ENCODE measurements at regions not wholly inside any gene's neighbourhood (a gene's known extent, or its start where the extent isn't known, plus 50 kb on each side); places are given as distances from the start of the nearest gene placed in this dataset.

- no peak overlapping the region for H3K4me3 ChIP-seq (ENCODE audit: low read depth, low read length)
- DNase-seq (ENCODE audit: low read depth): no peak
- no peak for TF ChIP-seq CTCF (IDR thresholded peaks at IDR 0.05; ENCODE audit: control insufficient read depth, extremely low read depth, insufficient read depth)
Observed at GRCh38 chr1:244173240-244173639, 122.2 kb downstream of the ZBTB18 start.

- no peak for TF ChIP-seq CTCF (IDR thresholded peaks at IDR 0.05; ENCODE audit: control insufficient read depth, extremely low read depth, insufficient read depth)
- no peak overlapping the region for H3K4me3 ChIP-seq (ENCODE audit: low read depth, low read length)
- DNase-seq (ENCODE audit: low read depth): no peak
Observed at GRCh38 chr1:244173769-244174168, 122.7 kb downstream of the ZBTB18 start.

GRCh38 chr1:244174922-244175521 is 123.9 kb downstream of the ZBTB18 start:
- TF ChIP-seq CTCF (IDR thresholded peaks at IDR 0.05; ENCODE audit: control insufficient read depth, extremely low read depth, insufficient read depth): no peak
- DNase-seq (ENCODE audit: low read depth): no peak
- H3K4me3 ChIP-seq (ENCODE audit: low read depth, low read length): no peak overlapping the region

GRCh38 chr1:244176201-244176600 is 125.1 kb downstream of the ZBTB18 start:
- H3K4me3 ChIP-seq (ENCODE audit: low read depth, low read length): no peak overlapping the region
- DNase-seq (ENCODE audit: low read depth): no peak
- TF ChIP-seq CTCF (IDR thresholded peaks at IDR 0.05; ENCODE audit: control insufficient read depth, extremely low read depth, insufficient read depth): no peak

GRCh38 chr1:244180256-244180655 is 129.2 kb downstream of the ZBTB18 start:
- DNase-seq (ENCODE audit: low read depth): no peak
- no peak for TF ChIP-seq CTCF (IDR thresholded peaks at IDR 0.05; ENCODE audit: control insufficient read depth, extremely low read depth, insufficient read depth)

GRCh38 chr1:244181867-244182266 is 130.8 kb downstream of the ZBTB18 start:
- TF ChIP-seq CTCF (IDR thresholded peaks at IDR 0.05; ENCODE audit: control insufficient read depth, extremely low read depth, insufficient read depth): no peak
- no peak for DNase-seq (ENCODE audit: low read depth)
- H3K4me3 ChIP-seq (ENCODE audit: low read depth, low read length): no peak overlapping the region

More at GRCh38 chr1:244180256-244180655, 129.2 kb downstream of the ZBTB18 start:
- H3K4me3 ChIP-seq (ENCODE audit: low read depth, low read length): no peak overlapping the region

- no peak for TF ChIP-seq CTCF (IDR thresholded peaks at IDR 0.05; ENCODE audit: control insufficient read depth, extremely low read depth, insufficient read depth)
- H3K4me3 ChIP-seq (ENCODE audit: low read depth, low read length): no peak overlapping the region
- DNase-seq (ENCODE audit: low read depth): no peak
Observed at GRCh38 chr1:244183037-244183436, 132.0 kb downstream of the ZBTB18 start.
